GM21423 (cell line): ENCODE measurements at regions not wholly inside any gene's neighbourhood (a gene's known extent, or its start where the extent isn't known, plus 50 kb on each side); places are given as distances from the start of the nearest gene placed in this dataset.

Experiments used
- ATAC-seq: cut with Tn5 transposase; IDR thresholded peaks from one replicate; pipeline ENCODE4 v1.9.1; 2021; ENCODE audit warnings: mild to moderate bottlenecking, moderate library complexity; ENCODE audit not compliant: unreplicated experiment

GRCh38 chr4:135239964-135240363 lies 1038.4 kb upstream of the PABPC4L start:
- no peak for ATAC-seq

- ATAC-seq, result no peak
Measured at GRCh38 chr4:135238940-135239339, 1037.4 kb upstream of the PABPC4L start.

GRCh38 chr4:135236048-135236447 lies 1034.5 kb upstream of the PABPC4L start:
- ATAC-seq, result no peak

- ATAC-seq, result no peak
Measured at GRCh38 chr4:135227842-135228241, 1026.3 kb upstream of the PABPC4L start.

- ATAC-seq, result no peak
Measured at GRCh38 chr4:135225551-135225950, 1024.0 kb upstream of the PABPC4L start.

GRCh38 chr4:135210341-135210740 lies 1008.8 kb upstream of the PABPC4L start:
- ATAC-seq, result no peak

GRCh38 chr4:135207531-135207930 lies 1005.9 kb upstream of the PABPC4L start:
- ATAC-seq, result no peak

GRCh38 chr4:135204311-135204710 lies 1002.7 kb upstream of the PABPC4L start:
- ATAC-seq, result no peak

- ATAC-seq, result no peak
Measured at GRCh38 chr4:135201081-135201480, 999.5 kb upstream of the PABPC4L start.

- ATAC-seq, result no peak
Measured at GRCh38 chr4:135197641-135198040, 996.1 kb upstream of the PABPC4L start.

GRCh38 chr4:135194477-135194876 lies 992.9 kb upstream of the PABPC4L start:
- ATAC-seq, result no peak

GRCh38 chr4:135192751-135193535 lies 991.4 kb upstream of the PABPC4L start:
- ATAC-seq, result no peak

- no peak for ATAC-seq
Measured at GRCh38 chr4:135191596-135191995, 990.0 kb upstream of the PABPC4L start.

GRCh38 chr4:135186002-135186401 lies 984.4 kb upstream of the PABPC4L start:
- ATAC-seq, result no peak

GRCh38 chr4:135185256-135185655 lies 983.7 kb upstream of the PABPC4L start:
- ATAC-seq, result no peak

GRCh38 chr4:135184715-135185114 lies 983.1 kb upstream of the PABPC4L start:
- ATAC-seq, result no peak

- ATAC-seq, result no peak
Measured at GRCh38 chr4:135177321-135177720, 975.7 kb upstream of the PABPC4L start.

- ATAC-seq, result no peak
Measured at GRCh38 chr4:135166661-135167060, 965.1 kb upstream of the PABPC4L start.

GRCh38 chr4:135164601-135165000 lies 963.0 kb upstream of the PABPC4L start:
- ATAC-seq, result no peak

GRCh38 chr4:135144498-135144897 lies 942.9 kb upstream of the PABPC4L start:
- ATAC-seq, result no peak

- ATAC-seq, result no peak
Measured at GRCh38 chr4:135124196-135124595, 922.6 kb upstream of the PABPC4L start.

GRCh38 chr4:135123632-135124031 lies 922.0 kb upstream of the PABPC4L start:
- ATAC-seq, result no peak

- no peak for ATAC-seq
Measured at GRCh38 chr4:135122457-135122856, 920.9 kb upstream of the PABPC4L start.
